Stimulated activated CD8-positive, alpha-beta memory T cell treated with anti-CD3 and anti-CD28 coated beads, Interleukin-12 subunit alpha, Interleukin-12 subunit beta, amount 100 ng/mL, for 24 hours (primary cell): ENCODE measurements at regions not wholly inside any gene's neighbourhood (a gene's known extent, or its start where the extent isn't known, plus 50 kb on each side); places are given as distances from the start of the nearest gene placed in this dataset.
"Not testable (repeated sequence)": the region's sequence is repeated elsewhere in the genome, so short reads cannot be mapped to it uniquely, and the experiment has no call there.

ENCODE experiments used
- DNase-seq: peaks from one replicate; pipeline ENCODE4 v3.0.0-alpha.2; 2020; ENCODE audit errors: extremely low read depth

DNA sequence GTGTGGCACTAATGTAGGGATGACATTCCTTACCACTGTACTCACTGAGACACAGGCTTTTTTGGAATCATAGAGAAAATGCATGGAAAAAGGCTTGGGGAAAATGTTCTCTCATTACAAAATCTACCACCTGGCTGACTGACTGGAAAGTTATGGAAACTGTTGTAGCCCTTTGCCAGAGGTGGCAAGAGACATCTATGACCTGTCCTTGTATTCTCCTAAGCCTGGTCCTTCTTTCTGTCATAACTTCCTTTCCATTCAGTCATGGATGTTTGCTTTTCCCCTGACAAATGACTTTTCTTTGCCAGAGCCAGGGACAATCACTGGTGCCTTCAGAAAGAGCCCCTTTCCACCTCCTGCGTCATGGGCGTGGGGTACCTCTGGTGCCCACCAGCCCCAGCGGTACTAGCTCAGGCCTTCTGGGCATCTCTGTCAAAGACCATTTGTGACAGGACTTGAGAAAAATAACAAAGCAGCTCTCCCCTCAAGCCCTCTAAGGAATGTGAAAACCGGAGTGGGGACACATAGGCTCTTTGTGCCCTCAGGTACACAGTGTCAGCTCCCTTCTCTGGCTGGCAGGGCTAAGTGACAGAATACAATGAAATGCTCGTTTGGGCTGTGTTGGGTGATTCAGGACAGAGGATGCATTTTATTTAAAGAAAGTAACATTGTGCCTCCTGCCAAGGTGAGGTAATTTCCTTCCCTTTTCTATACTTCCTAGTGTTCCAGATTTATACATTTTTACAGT lies 381.1 kb upstream of the RASGRP1 start:
- DNase-seq = no peak

DNA sequence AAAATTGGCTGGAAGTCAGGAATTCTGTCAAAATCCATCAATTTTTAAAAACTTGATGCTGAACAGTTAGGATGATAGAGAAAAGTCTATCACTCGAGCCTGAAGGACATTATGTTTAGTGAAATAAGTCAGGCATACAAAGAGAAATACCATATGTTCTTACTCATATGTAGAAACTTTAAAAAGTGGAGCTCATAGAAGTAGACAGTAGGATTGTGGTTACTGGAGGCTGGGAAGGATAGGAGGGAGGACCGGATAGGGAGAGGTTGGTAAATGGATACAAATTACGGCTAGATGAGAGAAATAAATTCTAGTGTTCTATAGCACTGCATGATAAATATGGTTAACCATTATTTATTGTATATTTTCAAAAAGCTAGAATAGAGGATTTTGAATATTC lies 389.5 kb upstream of the RASGRP1 start:
- no peak for DNase-seq

DNA sequence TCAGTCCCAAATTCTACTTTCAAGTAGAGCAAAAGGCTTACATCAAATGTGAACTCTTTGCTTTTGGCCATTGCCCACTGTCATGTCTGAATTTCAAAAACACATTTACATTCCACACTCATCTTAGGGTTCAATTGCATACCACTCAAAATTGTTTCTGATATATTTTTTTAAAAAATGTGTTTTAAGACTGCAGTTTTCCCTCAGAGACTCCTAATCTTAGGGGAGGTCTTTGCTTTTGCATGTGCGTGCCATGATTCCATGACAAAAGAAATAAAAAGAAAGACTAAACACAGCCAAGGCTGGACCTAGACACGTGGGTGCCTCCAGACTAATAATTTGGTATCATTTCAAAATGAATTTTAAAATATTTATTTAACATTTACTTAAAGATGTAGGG lies 396.8 kb upstream of the RASGRP1 start:
- DNase-seq = no peak

DNA sequence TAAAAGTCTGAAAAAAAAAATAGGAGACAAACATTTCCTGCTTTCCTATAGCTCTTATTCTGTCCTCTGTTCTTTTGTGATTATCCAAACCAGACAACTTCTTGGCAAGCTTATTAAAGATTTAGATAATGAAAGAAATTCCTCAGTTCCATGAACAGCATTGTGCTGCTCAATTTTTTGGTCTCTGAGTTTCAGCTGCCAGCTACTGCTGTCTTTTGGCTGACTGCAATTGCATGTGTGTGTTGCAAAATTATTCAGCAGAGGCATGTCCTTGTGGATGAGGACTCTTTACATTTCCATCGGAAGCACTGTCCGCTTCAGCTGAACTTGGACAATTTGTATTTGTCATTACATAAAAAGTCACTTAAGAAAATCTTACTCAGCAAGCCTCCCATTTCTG lies 397.3 kb upstream of the RASGRP1 start:
- DNase-seq = no peak

DNA sequence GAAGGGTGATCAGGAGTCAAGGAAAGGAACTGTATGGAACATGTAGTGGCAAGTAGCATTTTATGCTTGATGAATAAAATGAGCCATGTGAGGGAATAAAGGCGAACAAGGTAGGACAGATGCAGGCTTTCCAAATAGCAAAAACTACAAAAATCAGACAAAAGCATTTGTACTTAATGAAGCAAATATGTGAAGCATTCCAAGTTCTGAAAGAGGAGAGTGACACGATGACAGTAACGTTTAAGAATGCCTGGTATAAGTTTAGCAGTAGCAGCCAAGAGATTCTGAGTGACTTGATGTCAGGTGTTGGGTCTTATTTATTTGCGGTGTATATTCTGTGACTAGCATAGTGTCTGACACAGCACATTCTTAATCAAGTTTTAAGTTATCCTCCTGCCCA lies 408.2 kb upstream of the RASGRP1 start:
- no peak for DNase-seq

DNA sequence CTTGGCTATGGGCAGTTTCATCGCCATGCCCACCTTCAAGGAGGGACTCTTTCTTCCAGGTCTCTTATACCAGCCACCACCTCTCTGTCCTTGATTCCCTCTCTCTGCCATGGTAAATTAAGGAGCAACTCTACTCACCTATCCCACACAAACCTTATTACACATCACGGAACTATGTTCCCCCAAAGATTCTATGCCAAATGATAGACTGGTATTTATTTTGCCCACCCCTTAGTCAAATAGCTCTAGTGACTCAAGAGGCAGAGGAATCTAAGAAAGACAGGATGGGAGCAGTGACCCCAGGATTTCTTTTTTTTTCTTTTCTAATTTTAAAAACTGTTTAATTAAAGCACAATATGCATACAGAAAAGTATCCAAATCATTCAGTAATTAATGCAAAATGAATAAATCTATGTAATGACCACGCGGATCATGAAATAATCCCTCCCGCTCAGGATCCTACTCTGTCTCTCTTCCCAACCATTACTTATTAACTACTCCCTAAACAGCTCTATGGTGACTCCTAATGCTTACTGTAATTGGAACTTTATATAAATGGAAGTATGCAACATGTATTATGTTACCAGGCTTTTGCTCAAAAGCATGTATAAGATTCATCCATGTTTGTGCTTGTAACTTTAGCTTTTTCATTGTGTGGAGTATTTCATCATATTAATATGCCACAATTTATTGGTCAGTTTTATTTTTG lies 410.8 kb upstream of the RASGRP1 start:
- no peak for DNase-seq

DNA sequence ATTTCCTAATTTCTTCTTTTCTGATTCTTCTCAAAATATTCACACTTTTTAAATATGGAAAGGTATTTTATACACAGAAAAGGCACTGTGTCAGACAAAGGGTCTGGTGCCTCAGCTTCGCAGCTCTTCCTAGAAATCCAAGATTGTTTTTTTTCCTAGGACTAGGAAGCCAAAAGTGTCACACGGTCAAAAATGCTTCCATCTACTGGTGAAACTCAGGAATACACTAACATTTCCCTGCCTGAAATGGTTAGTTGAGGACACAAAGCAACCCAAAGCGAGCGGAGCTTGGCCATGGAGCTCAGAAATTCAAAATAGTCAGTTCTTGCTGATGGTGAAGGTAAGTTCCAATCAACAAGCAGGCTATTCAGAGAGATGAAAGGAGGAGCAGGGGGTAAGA lies 426.5 kb upstream of the RASGRP1 start:
- DNase-seq = no peak

DNA sequence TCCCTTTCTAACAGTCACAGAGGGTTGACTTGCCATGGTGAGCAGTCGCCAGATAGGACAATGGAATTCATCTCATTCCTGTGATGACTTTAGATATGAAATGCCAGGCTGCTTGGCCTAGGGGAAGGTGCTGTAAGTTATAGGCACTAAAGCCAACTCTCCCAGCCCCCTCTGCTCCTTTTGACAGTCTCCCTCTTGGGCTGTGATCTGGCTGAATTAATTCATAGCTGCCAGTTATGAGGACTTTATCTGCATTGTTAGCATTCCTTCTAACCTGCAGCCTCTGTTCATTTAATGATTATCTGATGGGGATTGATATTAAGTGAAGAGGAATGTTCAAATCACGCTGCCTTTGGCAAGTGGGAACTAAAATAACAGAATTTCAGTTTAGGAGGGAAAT lies 427.1 kb upstream of the RASGRP1 start:
- DNase-seq = no peak

DNA sequence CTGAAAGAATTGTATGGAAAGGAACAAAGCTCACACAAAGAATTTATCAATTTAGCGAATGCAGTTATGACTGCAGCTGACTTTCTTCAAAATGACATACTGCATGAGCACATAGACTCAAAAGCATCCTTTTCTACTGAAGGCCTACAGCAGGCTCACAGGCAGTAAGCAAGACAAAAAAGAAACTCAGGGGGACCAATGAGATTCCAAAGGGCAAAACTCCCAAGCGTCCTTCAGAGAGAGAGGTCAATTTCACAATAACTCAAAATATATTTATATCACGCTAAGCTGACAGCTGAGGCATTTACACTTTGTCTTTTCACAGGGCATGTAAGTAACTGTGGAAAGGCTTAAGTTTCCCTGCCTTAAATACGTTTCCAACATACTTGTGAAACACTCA lies 427.9 kb upstream of the RASGRP1 start:
- DNase-seq = no peak

DNA sequence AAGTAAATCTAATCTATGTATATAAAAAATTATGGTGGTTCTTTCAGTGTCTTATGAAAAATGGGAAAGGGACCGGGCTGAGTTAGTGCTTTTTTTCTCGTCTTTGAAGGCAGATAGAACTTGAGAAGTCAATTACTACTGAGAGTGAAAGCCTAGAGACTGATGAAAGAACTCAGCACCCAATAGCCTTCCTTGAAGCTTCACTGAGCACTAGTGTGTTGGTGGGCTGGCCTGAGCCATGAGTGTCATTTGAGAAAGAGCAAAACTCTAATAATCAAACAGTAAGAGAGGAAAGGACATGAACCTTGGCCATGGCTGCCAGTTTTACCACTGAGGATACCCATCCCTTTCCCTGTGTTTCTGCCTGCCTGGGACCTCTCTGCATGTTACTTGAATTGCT lies 428.3 kb upstream of the RASGRP1 start:
- no peak for DNase-seq

DNA sequence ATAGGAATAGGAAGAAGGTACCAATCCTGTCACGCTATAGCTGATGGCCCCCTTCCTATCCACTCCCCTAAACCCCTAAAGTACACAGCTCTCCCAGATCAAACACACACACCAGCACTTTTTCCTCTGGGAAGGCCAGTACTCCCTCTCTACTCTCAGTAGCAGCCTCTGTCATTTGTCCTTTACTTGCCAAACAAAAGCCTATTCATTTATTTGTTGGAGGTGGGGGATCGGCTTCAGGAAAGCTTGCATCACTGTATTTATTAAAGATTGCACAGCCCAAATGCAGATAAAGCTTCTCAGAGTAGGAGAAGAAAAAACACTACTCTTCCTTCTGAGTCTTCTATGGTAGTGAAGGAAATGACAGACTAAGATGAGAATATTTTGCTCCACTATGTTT lies 429.7 kb upstream of the RASGRP1 start:
- no peak for DNase-seq

DNA sequence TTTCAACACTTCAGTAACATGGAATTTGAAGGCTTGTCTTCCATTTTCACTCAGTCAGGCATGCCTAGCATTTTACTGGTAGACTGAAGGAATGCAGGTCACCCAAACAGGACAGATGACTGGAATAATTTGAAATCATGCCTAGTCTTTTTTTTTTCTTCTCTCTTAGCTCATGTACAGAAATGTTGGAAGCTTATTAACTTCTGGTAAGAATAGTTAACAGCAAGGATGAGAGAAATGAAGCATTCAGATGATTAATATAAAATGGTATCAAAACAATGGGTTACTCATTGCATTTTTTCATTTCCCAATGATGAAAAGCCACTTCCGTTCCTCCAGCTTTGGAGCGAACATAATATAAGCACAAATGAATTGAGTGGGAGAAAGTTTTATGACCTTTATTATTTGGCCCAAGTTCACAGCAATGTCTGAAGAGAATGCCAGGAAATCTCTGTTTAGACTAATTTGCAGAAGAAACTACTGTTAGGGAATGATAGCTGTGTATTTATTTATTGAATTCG lies 431.6 kb upstream of the RASGRP1 start:
- DNase-seq = no peak

DNA sequence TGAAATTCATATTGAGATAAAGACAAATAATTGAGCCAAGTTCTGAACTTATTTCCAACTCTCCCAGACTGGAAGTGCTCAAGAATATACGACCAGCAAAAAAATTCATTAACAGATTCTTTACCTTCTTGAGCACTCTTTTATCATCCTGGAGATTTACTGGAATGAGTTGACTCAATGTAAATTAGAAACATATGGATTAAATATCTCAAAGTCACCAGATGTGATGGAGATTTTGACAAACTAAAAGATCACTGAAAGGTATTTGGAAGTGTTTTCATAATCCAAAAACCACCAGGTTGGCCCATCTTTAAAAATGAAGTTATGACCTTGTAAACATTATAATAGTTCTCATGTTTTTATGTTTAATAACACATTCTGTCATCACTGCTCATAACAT lies 433.2 kb upstream of the RASGRP1 start:
- no peak for DNase-seq

DNA sequence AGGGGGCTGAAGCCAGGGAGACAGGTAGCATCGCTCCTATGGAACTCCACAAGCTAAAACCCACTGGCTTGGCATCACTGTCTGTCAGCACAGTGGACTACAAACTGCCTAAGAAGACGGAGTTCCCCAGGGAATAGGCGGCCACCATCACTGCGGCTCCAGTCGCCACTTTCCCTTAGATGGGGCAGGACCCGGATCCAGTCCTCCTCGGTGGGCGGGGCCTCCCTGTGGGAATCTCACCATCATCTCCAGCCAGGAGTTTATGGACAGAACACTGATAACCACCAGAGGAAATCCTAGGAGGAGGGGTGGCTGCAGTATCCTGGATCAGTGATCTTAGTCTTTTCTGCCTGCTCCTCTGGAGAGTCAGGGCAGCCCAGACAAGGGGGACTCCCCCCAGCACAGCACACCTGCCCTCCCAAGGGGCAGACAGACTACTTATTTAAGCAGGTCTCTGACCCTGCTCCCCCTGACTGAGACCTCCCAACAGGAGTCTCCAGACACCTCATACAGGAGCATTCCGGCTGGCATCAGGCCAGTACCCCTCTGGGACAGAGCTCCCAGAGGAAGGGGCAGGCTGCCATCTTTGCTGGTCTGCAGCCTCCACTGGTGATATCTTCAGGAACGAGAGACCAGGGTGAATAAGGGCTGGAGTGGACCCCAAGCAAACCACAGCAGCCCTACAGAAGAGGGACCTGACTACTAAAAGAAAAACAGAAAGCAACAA lies 435.6 kb upstream of the RASGRP1 start:
- DNase-seq = no peak

DNA sequence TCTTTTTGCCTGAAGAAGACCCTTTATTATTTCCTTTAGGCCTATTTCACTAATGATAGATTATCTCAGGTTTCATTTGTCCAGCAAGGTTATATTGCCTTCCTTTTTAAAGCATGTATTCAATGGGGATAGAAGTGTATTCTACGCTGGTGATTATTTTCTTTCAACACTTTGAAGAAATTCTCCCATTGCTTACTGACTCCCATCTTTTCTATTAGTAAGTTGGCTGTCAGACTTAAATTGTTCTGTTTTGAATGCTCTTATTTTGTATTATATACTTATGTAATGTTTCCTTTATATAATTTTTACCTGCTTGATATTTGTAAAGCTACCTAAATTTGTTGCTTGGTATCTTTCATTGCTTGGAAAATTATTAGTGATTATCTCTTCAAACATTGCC lies 445.1 kb upstream of the RASGRP1 start:
- DNase-seq = no peak

DNA sequence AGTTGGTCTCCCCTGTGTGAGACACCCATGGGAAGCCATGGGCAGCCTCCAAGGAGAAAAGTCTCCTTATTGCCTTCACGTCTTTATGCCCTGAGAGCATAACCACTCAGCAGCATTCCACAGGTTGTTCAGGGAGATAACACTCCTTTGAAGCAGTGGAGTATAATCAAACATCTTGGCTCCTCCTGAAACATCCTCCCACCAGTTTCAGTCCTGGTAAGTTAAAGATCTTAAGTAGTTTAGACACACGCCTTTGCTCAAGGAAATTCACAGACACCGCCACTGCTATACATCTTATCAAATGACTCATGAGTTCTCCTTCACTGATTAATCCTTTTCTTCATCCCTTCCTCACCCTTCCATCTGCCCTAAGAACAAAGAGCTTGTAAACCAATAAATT lies 446.5 kb upstream of the RASGRP1 start:
- DNase-seq = not testable (repeated sequence)

DNA sequence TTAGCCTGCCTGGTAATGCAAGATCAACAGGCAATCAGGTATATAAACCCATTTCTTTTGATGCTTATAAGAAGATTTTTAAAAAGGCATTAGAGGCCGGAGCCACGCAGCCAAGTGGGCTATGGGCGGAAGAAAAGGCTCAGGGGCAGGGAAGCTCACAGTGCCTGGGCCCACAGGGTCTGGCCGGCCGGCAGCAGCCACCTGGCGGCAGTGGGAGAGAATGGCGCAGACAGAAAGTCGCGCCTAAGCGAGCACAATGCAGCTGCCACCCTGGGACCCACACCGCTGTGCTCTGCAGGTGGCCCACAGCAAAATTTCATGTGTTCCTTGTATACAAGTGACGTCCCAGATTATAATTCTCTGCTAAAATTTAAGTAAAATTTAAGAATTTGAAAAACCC lies 448.6 kb upstream of the RASGRP1 start:
- no peak for DNase-seq

DNA sequence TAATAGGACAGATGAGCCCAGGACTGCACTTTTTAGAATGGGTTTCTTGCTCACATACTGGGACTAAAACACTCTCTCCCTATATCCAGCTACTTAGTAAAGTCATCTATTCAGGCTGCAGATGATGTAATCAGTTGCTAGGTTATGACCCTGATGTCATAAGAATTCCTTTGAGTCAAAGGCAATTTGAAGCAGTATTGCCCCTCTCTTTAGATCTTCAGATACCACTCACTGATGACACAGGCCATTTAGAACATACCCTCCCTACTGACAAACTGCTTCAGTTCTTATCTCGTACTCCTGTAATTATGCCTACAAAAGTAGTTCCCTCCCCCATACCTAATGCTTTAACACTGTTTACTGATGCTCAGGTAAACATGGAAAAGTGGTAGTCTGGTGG lies 450.1 kb upstream of the RASGRP1 start:
- DNase-seq = no peak

DNA sequence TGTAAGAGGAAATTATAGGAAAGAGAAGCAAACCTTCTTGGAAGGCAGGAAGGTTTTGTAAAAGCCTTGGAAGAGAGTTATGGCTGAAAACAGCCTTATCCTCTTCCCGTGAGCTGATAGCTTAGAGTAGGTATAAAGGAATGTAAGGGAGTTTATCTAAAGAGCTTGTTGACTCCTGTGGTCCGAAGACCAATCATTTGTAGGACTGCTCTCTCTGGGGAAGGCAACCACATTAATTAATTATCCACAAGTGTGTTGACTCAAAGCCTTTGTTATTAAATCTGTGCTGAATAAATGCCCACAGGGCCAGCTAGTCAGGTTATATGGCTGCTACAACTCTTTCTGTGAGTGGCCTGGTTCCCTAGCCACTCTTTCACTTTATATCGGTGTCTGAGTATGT lies 452.1 kb upstream of the RASGRP1 start:
- DNase-seq = no peak

DNA sequence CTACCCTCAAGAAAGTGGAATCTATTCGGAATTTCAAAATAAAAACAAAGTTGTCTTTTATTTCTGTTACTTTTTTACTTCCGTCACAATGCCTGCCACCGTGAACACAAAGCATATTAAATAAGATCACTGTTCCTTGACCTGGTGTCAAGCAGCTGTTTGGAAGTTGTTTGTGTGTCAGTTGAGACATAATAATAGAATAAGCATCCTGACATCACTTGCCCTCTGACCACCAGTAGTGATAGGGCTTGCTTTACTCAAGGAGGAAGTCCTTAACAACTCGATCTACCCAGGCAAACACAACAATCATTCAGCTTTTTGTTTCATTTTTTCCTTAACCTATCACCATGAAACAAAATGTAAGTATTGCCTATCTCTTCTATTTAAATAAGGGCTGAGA lies 454.4 kb upstream of the RASGRP1 start:
- no peak for DNase-seq

DNA sequence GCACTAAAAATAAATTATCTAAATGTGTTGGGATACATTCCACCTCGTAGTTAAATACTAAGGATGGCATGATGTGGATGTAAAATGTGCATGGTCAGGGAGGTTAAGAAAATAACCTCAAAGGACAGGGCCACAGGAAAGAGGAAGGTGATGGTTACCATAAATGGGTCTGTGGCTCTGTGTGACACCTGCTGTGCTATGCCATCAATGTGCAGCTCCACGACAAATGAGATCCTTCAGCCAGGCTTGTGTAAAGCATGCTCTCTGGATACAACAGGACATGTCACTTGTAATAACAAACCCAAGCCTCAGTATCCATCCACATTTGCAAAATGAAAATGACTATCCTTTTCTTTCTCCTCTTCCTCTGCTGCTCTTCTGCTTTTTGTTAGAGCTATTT lies 456.7 kb upstream of the RASGRP1 start:
- DNase-seq = no peak

DNA sequence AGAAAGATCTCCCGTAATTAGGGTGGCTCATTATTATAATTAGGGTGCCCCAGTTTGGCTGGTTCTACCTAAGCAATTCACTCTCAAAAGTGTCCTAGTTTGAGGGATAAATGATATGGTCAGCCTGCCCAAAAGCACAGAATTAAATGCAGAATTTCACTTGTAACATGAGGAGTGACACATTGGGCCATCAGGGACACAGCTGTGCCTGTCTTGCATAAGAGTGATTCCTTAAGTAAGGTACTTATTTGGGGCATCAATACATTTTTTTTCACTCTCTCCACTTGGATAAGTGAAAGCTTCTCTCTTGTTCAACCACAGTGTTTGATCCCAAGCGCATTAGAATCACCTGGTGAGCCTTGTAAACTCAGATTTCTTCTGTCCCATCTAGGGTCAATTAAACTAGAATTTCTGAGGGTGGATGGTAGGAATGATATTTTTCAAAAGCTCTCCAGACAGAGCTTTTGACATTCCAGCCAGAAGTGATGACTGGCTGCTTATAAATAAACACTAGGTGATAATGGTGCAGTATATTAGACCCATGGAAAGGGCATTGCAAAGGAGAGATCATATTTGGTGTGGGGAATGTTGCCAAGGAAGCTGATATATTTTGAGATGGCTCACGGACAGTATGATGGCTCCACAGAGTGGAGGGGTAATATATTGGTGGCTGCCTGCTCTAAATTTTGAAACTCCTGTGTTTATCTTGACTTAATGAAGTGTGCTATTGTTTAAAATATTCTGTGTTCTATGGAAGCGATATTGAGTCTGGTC lies 458.1 kb upstream of the RASGRP1 start:
- no peak for DNase-seq
